Bronchial epithelial cell (primary cell): ENCODE measurements at regions not wholly inside any gene's neighbourhood (a gene's known extent, or its start where the extent isn't known, plus 50 kb on each side); places are given as distances from the start of the nearest gene placed in this dataset.
A peak's percentile ranks its signal among the peaks of the same experiment; 100 is the strongest.

Experiments used
- DNase-seq: peaks from one replicate; pipeline ENCODE4 v3.0.0-alpha.2; 2010; ENCODE audit warnings: low read depth
- FAIRE-seq: peaks from 2 replicates; lab custom pipeline; 2011; peaks lifted over from hg19 to GRCh38; lab: Jason Lieb, UNC
- H3K27me3 ChIP-seq: 2 replicates; pipeline ENCODE4 v1.5.1; 2011; ENCODE audit warnings: low read length; ENCODE audit not compliant: control insufficient read depth, insufficient read depth
- H3K36me3 ChIP-seq: 2 replicates; pipeline ENCODE4 v1.5.1; 2011; ENCODE audit warnings: low read length; ENCODE audit not compliant: control insufficient read depth, insufficient read depth
- H3K4me3 ChIP-seq: 2 replicates; pipeline ENCODE4 v1.5.1; 2011; ENCODE audit warnings: mild to moderate bottlenecking, low read depth, low read length, control low read depth
- TF ChIP-seq, protein P1 (sequence below): IDR thresholded peaks from 2 replicates; pipeline ENCODE4 v1.5.1; 2011; ENCODE audit warnings: mild to moderate bottlenecking, moderate library complexity, low read length, control low read depth, inconsistent platforms; ENCODE audit not compliant: insufficient read depth, severe bottlenecking

DNA sequence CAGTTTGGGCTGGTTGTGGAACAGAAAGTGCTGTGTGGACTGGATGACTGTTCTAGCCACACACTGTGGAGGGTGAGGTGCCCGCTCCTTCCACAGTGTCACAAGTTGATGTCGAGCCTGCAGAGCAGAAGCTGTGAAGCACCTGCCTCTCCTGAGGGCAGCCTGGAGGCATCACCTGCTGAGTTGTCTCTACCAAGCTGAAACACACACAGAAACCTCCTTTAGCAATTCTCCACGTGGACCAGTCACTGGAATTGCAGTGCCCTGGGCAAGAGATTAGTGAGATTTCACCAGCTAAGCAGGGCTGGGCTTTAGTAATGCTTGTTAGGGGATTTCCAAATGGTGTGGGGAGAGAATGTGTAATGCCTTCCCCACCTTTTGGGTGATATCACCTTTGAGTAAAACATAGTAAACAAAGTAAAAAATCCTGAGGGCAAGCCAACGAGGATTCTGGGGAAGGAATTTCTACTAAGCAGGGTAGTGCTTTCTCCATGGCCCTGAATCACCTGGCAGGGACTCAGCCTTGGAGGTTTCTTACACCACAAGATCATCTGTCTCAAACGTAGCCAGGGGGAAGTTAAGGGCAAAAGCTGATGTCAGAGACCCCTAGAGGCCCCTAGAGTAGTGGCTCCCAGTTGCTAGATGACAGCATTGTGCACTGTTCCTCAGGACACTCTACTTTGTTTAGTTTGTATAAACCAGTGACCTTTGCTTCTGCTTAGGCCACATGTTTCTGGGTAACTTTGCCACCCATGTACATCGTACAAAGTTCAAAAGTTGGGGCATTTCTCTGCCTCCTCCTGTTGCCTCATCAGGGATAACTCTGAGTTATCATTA lies 233.1 kb upstream of the IGFBP3 start:
- FAIRE-seq (peak; percentile 96), DNase-seq (peak; percentile 96)

DNA sequence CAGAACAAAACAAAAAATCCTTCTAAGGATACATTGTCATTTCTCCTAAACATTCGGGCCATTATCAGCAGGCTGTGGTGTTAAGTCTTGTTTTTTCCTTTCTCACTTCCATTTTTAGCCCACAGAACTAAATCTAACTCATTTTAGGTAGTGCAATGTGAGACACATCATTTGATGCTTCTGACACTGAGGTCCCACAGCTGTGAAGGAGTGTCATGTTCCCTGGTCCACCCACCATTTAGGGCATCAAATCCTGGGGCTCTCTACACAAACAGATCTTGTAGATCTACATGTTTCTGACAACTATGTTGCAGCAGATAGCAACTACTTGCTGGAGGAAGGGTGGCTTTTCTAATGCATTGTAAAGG lies 232.5 kb upstream of the IGFBP3 start:
- H3K27me3 ChIP-seq, result no peaks in the 10 kb centered on the region
- no peak overlapping the region for H3K4me3 ChIP-seq
- no peaks in the 10 kb centered on the region for H3K36me3 ChIP-seq
- DNase-seq, result no peak
- no peak for FAIRE-seq
- TF ChIP-seq, protein P1, sequence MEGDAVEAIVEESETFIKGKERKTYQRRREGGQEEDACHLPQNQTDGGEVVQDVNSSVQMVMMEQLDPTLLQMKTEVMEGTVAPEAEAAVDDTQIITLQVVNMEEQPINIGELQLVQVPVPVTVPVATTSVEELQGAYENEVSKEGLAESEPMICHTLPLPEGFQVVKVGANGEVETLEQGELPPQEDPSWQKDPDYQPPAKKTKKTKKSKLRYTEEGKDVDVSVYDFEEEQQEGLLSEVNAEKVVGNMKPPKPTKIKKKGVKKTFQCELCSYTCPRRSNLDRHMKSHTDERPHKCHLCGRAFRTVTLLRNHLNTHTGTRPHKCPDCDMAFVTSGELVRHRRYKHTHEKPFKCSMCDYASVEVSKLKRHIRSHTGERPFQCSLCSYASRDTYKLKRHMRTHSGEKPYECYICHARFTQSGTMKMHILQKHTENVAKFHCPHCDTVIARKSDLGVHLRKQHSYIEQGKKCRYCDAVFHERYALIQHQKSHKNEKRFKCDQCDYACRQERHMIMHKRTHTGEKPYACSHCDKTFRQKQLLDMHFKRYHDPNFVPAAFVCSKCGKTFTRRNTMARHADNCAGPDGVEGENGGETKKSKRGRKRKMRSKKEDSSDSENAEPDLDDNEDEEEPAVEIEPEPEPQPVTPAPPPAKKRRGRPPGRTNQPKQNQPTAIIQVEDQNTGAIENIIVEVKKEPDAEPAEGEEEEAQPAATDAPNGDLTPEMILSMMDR, result no peak

More for the DNA sequence above, 233.1 kb upstream of the IGFBP3 start:
- TF ChIP-seq, protein P1, result no peak
- Histone ChIP-seq H3K4me3 (no peak overlapping the region), H3K36me3 (no peaks in the 10 kb centered on the region), H3K27me3 (no peaks in the 10 kb centered on the region)

DNA sequence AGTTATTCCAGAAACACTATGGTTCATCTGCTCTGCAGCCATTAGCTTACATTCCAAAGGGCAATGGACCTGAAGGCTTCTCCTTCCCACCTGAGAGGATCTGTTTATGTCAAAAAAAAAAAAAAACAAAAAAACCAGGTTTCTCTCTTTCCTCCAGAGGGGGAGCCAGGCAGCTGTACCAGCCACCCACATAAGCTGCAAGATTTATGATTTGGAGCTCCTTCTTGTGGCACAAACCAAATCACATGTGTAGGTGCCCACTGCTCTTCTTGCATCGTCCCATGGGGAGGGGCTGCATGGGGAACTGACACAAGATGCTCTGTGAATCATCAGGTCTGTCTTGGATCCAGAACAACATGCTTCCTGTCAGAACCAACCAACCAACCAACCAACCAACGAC lies 231.6 kb upstream of the IGFBP3 start:
- no peak overlapping the region for H3K4me3 ChIP-seq
- H3K36me3 ChIP-seq, result no peaks in the 10 kb centered on the region
- no peak for FAIRE-seq
- TF ChIP-seq, protein P1, result no peak
- no peak for DNase-seq
- H3K27me3 ChIP-seq, result no peaks in the 10 kb centered on the region

- no peaks in the 10 kb centered on the region for H3K27me3 ChIP-seq
- TF ChIP-seq, protein P1, result no peak
- DNase-seq (no peak), FAIRE-seq (peak; percentile 60)
- H3K36me3 ChIP-seq, result no peaks in the 10 kb centered on the region
- H3K4me3 ChIP-seq, result no peak overlapping the region
These were observed 229.6 kb upstream of the IGFBP3 start for GRCh38 chr7:46150721-46151120.

DNA sequence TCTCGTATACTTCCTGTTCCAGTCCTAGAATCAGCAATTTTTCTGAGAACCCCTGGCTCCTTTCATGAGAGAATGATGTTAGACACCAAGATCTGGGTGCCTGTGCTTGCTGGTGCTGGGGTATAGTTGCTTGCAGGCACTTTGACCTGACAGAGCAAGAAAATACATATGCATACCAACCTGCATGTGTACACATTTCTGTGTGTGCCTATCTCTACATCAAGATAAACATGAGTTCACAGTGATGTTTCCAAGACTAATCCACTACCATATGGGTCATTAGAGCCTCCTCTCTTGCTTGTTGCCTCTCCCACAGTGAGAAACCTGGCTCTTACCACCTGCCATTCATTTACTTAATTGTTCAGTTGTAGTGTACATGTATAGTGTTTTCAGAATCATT lies 229.1 kb upstream of the IGFBP3 start:
- H3K36me3 ChIP-seq, result no peaks in the 10 kb centered on the region
- FAIRE-seq, result no peak
- no peak overlapping the region for H3K4me3 ChIP-seq
- DNase-seq, result no peak
- TF ChIP-seq, protein P1, result no peak
- H3K27me3 ChIP-seq, result no peaks in the 10 kb centered on the region
